Panc1 (cell line): ENCODE measurements at regions not wholly inside any gene's neighbourhood (a gene's known extent, or its start where the extent isn't known, plus 50 kb on each side); places are given as distances from the start of the nearest gene placed in this dataset.

ENCODE experiments used
- ATAC-seq: fragments of 200-7000 bp; cut with Tn5 transposase; 2 replicates; pipeline ENCODE4 v1.9.1; 2020; ENCODE audit warnings: mild to moderate bottlenecking, moderate library complexity
- BruUV-seq: library from RNA; stranded (reverse); fragments of 400-500 nt; replicated peaks from 2 replicates; lab custom pipeline; 2021; lab: Mats Ljungman, UMichigan
- CTCF ChIA-PET: fragments of 300-600 bp; sonication (Branson Sonifier 250); formaldehyde crosslinking; loops from one replicate; lab custom pipeline; 2022; ENCODE audit warnings: antibody characterized with exemption; lab: Charles Lee
- POLR2A ChIA-PET: fragments of 300-600 bp; sonication (Branson Sonifier 250); formaldehyde crosslinking; loops from one replicate; lab custom pipeline; 2022; ENCODE audit warnings: antibody characterized with exemption; lab: Charles Lee
- DNase-seq: peaks from one replicate; pipeline ENCODE4 v3.0.0-alpha.2; 2010; ENCODE audit warnings: low read depth, low spot score
- H3K27ac ChIP-seq: 2 replicates; pipeline ENCODE4 v1.5.1; 2011; ENCODE audit warnings: mild to moderate bottlenecking, low read length, inconsistent platforms
- H3K27me3 ChIP-seq: fragments of 200-500 bp; sonication (Bioruptor generic); 2 replicates; pipeline ENCODE4 v1.6.0; 2014; ENCODE audit warnings: low read length, inconsistent platforms; ENCODE audit not compliant: control insufficient read depth, insufficient read depth
- H3K36me3 ChIP-seq: fragments of 200-500 bp; sonication (Bioruptor generic); 2 replicates; pipeline ENCODE4 v1.5.1; 2014; ENCODE audit warnings: inconsistent platforms, mild to moderate bottlenecking, low read length, moderate library complexity; ENCODE audit not compliant: control insufficient read depth, insufficient read depth
- H3K4me1 ChIP-seq: 2 replicates; pipeline ENCODE4 v1.5.1; 2011; ENCODE audit warnings: inconsistent platforms, mild to moderate bottlenecking, low read length, moderate library complexity; ENCODE audit not compliant: control insufficient read depth, insufficient read depth
- H3K4me3 ChIP-seq, 2 experiments: 2 replicates each; pipeline ENCODE4 v1.5.1; 2011 to 2012; ENCODE audit warnings: low read depth in 2 of 2, low read length in 2 of 2, mild to moderate bottlenecking in 2 of 2, inconsistent platforms in 1 of 2, moderate library complexity in 1 of 2
- H3K9me3 ChIP-seq: fragments of 200-500 bp; sonication (Bioruptor generic); 2 replicates; pipeline ENCODE4 v1.5.1; 2014; ENCODE audit warnings: low read depth, mild to moderate bottlenecking, inconsistent platforms, low read length, moderate library complexity; ENCODE audit not compliant: control insufficient read depth, insufficient read depth
- CTCF ChIP-seq: fragments of 450-650 bp; IDR thresholded peaks from 2 replicates; pipeline ENCODE4 v1.5.1; 2017; ENCODE audit warnings: mild to moderate bottlenecking
- POLR2AphosphoS5 ChIP-seq: IDR thresholded peaks from 2 replicates; pipeline ENCODE4 v1.6.1; 2012; ENCODE audit warnings: mild to moderate bottlenecking, low read depth, low read length, moderate library complexity
- REST ChIP-seq, 2 experiments: IDR thresholded peaks; 2 replicates each; pipeline ENCODE4 v1.6.1; 2011 to 2012; ENCODE audit warnings: low read depth in 2 of 2, control low read depth in 1 of 2, low read length in 1 of 2, mild to moderate bottlenecking in 1 of 2, moderate library complexity in 1 of 2; ENCODE audit not compliant: insufficient read depth in 1 of 2
- SIN3A ChIP-seq: IDR thresholded peaks from 2 replicates; pipeline ENCODE4 v1.6.1; 2012; ENCODE audit warnings: low read depth, mild to moderate bottlenecking, low read length, moderate library complexity, borderline replicate concordance; ENCODE audit not compliant: insufficient read depth
- TCF7L2 ChIP-seq: IDR thresholded peaks from 2 replicates; pipeline ENCODE4 v1.6.1; 2011; ENCODE audit warnings: mild to moderate bottlenecking, low read depth, low read length, inconsistent platforms
- in situ Hi-C: cut with HindIII; loops from 2 replicates; pipeline ENCODE4 v1.10.0; 2016; ENCODE audit warnings: low sequenced_read_pairs, low pct_unique_long_range_greater_than_20kb
- intact Hi-C: fragments of 100-400 bp; cut with micrococcal nuclease; formaldehyde crosslinking; loops from one replicate; pipeline ENCODE4 v1.10.0; 2022; ENCODE audit not compliant: unreplicated experiment

GRCh38 chr5:116896001-116896400 lies 321.4 kb upstream of the SEMA6A start:
- H3K36me3 ChIP-seq = no peaks in the 10 kb centered on the region
- H3K9me3 ChIP-seq = no peaks in the 10 kb centered on the region
- no peaks in the 10 kb centered on the region for H3K27me3 ChIP-seq
- H3K4me3 ChIP-seq = no peak overlapping the region
- H3K4me1 ChIP-seq = no peaks in the 10 kb centered on the region
- POLR2A ChIA-PET = no interaction called here
- TF ChIP-seq REST (IDR thresholded peaks at IDR 0.05; ENCODE audit: insufficient read depth in 1 of 2, low read depth in 2 of 2, low read length in 1 of 2) (no peak), CTCF (no peak), TCF7L2 (no peak), POLR2AphosphoS5 (no peak), SIN3A (no peak)
- in situ Hi-C loops (no loop called here), intact Hi-C loops (no loop called here)
- CTCF ChIA-PET = no interaction called here
- ATAC-seq (no peak), DNase-seq (no peak)
- BruUV-seq = no TSS peak
- H3K27ac ChIP-seq = no peak overlapping the region

- no peaks in the 10 kb centered on the region for H3K9me3 ChIP-seq
- H3K27me3 ChIP-seq = no peaks in the 10 kb centered on the region
- no TSS peak for BruUV-seq
- H3K4me1 ChIP-seq = no peaks in the 10 kb centered on the region
- TF ChIP-seq CTCF (no peak), TCF7L2 (no peak), REST (IDR thresholded peaks at IDR 0.05; ENCODE audit: insufficient read depth in 1 of 2, low read depth in 2 of 2, low read length in 1 of 2) (no peak), POLR2AphosphoS5 (no peak)
- ChIA-PET POLR2A (no interaction called here), CTCF (no interaction called here)
- no peak for DNase-seq
- ATAC-seq = no peak
- no peak overlapping the region for H3K27ac ChIP-seq
- H3K36me3 ChIP-seq = no peaks in the 10 kb centered on the region
- in situ Hi-C loops = no loop called here
- no peak overlapping the region for H3K4me3 ChIP-seq
- intact Hi-C loops = no loop called here
These were observed 318.4 kb upstream of the SEMA6A start for GRCh38 chr5:116892993-116893392.
